Ramos (cell line): ENCODE measurements at regions not wholly inside any gene's neighbourhood (a gene's known extent, or its start where the extent isn't known, plus 50 kb on each side); places are given as distances from the start of the nearest gene placed in this dataset.

ENCODE experiments used
- in situ Hi-C: fragments of 300-500 bp; cut with MboI; formaldehyde crosslinking; loops from one replicate; pipeline ENCODE4 v1.14.3; 2022; ENCODE audit warnings: low sequenced_read_pairs; ENCODE audit not compliant: unreplicated experiment

DNA sequence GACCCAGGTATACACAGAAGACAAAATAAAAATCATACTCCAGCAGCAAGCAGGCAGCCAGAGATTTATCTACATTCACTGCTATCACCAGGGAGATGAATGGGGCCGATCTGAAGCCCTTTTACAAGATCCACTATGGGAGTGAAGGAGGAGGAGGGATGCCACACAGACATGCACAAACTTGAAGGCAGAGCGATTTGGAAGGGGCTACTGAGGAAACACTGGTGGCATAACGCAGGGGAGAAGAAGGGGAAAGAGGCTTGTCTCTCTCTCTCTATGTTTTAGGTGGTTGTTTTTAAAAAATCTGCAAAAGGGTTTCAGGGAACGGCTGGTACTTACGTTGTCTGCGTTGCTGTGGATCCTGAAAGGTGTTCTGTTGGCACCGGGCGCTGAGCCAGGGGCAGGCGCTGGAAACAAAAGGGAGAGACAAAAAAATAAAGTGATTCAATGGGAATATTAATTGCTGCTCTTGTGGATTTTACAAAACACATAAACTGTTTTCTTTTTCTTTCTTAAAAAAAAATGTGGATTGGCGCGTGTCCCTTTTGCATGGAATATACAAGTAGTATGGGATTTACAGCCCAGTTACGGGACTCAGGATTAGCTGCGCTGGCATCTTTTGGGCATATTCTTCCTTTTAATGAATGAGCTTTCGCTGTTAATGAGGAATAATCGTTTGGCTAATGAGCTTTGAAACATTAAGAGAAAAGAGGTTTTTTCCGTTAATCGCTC, 255.3 kb upstream of the PMFBP1 start:
- in situ Hi-C loops: no loop called here

- in situ Hi-C loops: no loop called here
Observed at GRCh38 chr16:72426386-72426785, 254.4 kb upstream of the PMFBP1 start.

DNA sequence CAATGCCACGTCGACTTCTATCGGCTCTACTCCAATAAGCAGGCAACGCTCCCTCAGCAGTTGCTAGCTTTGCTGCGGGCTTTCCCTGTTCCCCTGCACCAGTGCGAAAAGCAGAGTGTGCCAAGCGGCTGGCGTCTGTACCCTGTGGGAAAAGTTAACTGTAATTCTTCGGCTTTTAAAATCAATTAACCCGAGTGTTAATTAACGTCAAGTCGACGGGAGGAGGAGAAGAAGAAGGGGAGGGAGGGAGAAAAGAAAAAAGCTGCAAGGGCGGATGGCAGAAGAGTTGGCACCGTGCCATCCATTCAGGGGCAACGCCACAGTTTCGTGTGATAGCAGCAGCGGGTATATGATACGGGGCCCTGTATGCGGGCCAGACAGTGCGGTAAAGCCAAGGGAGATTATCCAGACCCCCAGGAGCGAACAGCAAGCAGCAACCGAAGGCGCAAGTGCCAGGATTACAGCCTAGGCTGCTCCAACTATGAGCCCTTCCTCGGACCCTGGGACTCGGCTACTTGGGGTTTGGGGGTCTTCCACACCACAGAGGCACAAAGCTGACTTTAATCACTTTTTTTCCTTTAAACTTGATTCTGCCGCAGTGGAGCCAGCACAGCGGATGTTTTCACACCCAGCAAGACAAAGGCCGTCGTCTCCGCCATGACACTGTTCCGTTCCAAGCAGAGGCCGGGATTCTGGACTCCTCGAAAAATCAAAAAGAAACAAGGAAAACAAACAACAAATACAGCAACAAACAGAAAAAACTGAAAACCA, 253.8 kb upstream of the PMFBP1 start:
- in situ Hi-C loops: no loop called here

DNA sequence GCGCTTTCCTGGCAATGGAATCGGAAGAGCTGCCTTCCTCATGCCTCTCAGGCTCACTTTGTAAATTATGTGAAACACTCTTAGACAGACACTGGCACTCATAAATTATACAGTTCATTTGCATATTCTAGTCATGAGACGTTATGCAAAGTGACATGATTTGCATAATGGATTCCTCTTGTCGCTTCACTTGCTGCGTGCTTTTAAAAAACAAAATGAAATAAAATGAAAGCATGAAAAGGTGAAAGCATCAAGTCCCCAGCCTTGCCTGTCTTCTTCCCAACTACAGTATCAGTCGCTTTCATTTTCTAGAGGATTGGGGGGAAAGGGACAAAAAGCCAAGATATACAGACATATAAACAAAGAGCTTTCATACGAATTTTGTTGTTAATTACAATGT, 252.8 kb upstream of the PMFBP1 start:
- in situ Hi-C loops: no loop called here

- in situ Hi-C loops: no loop called here
Observed at GRCh38 chr16:72422308-72422897, 250.4 kb upstream of the PMFBP1 start.

DNA sequence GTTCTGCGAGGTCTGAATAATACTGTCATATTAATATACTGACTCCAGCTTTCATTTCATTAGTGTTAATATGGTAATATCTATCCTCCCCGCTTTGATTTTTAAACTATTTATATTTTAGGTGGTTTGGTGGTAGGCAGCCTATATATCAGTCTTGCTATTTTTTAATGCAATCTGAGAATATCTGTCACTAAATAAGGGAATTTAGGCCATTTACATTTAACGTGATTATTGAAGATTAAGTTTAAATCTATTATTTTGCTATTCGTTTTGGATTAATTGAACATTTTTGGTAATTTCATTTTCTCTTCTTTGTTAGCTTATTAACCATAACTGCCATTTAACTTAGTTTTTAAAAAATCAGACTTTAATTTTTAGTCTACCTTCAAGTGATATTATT, 247.7 kb upstream of the PMFBP1 start:
- in situ Hi-C loops: no loop called here

GRCh38 chr16:72415379-72415778, 243.4 kb upstream of the PMFBP1 start:
- in situ Hi-C loops: no loop called here

- in situ Hi-C loops: no loop called here
Observed at GRCh38 chr16:72410492-72410891, 238.5 kb upstream of the PMFBP1 start.

DNA sequence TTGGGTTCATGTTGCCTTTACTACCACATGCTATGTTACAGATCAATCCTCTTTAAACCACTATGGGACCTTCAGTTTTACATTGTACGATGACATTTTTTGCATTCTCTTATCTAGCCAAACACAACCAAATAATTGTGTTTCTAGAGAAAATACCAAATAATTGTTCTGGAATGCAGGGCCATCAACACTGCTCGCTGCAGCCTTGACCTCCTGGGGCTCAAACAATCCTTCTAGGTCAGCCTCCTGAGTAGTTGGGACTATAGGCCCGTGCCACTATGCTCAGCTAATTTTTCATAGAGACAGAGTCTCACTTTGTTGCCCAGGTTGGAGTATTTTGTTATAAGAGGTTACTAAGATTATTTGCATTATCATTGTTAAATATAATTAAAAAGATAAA, 237.5 kb upstream of the PMFBP1 start:
- in situ Hi-C loops: no loop called here

DNA sequence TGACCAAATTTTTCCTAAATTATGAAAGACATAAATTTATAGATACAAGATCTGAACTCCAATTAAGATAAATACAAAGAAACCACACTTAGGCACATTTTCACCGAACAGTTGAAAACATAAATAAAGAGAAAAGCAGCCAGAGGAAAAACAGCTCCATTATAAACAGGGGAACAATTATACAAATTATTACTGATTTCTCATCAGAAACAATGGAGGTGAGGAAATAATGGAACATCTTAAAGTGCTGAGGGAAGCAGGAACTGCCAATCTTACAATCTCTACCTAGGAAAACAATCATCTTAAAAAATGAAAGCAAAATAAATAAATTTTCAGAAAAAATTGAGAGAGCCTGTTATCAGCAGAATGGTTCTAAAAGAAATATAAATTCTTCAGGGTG, 234.4 kb upstream of the PMFBP1 start:
- in situ Hi-C loops: no loop called here

DNA sequence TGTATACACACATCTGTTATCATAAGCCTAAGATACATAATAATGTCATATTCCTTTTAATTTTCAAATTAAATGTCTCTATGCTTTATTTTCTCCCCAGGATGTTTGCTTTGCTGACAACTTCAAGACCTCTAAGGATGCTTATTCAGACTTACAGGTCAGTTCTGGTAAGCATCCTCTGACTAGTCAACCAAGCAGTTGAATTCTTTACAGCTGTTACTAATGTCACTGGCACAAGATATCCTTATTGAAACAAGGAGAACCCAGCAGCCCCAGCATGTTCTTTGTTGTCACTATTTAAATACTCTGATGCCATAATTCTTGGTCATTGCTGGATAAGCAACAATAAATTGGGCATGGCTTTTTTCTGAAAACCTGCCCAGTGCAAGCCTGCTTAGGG, 232.3 kb upstream of the PMFBP1 start:
- in situ Hi-C loops: no loop called here

GRCh38 chr16:72401084-72401361, 229.1 kb upstream of the PMFBP1 start:
- in situ Hi-C loops: no loop called here

- in situ Hi-C loops: no loop called here
Observed at GRCh38 chr16:72400257-72401083, 228.5 kb upstream of the PMFBP1 start.

- in situ Hi-C loops: no loop called here
Observed at GRCh38 chr16:72399811-72400210, 227.9 kb upstream of the PMFBP1 start.

DNA sequence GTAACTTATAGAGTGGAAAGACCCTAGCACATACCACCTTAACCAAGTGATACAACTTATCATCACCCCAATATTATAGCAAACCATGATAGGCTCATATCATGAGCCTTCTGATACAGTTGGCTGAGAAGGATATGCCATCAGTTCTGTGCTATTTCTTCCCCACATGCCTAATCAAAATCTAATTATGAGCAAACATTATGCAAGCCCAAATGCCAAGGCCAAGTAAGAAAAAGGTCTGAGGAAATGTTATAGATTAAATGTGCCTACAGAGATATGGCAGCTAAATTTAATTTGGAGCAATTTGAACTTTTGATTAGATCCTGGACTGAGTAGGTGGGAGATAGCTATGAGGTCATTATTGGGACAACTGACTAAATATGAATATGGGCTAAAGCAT, 225.9 kb upstream of the PMFBP1 start:
- in situ Hi-C loops: no loop called here

DNA sequence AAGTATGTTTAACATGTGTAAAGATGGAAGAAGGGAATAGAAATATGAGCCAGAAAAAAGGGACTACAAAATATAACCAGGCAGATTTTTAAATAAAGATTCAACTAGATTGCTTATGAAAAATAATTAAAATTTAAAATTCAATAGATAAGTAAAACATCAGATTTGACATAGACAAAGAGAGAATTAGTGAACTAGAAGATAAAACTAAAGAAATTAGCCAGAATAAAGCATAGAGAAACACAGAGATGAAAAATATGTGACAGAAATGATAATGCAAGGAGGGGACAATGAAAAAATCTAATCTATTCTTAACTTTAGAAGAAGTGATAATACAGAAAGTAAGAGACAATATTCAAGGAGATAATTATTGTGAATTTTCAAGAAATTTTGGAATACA, 222.6 kb upstream of the PMFBP1 start:
- in situ Hi-C loops: no loop called here

DNA sequence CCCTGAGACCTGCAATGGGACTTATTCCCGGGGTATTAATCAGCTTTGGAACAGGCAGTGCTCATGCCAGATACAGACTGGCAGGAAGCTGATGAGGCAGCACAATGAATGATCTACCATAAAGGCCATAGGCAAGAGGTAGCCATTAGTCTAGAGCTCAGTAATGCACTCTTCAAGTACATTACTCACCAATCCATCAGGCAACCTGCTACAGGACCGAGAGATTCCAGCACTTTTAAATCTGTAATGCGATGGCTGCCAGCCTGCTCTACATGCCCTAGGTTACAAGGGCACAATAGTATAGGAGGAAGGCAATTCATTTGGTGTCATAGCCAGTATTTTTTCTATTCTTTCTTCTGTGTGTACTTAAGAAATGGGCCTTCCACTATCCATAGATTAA, 217.8 kb upstream of the PMFBP1 start:
- in situ Hi-C loops: no loop called here

- in situ Hi-C loops: no loop called here
Observed at GRCh38 chr16:72388007-72388406, 216.1 kb upstream of the PMFBP1 start.

GRCh38 chr16:72384651-72385050, 212.7 kb upstream of the PMFBP1 start:
- in situ Hi-C loops: no loop called here

DNA sequence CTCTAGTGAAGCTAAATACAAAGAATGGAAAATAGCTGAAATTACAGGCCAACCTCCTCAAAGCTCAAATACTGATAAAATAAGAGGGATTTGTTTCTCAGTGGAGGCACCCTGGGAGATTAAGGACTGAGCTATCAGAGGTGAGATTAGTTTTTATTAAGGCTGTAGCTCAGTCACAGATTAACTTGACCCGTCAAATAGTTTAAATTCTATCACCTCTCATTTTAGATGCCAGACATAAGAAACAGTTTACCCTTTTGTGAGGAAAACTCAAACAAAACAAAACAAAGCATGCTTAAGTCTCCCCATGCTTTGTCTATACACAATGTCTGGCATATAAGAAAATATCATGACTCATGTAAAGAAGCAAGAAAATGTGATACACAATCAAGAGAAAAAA, 208.3 kb upstream of the PMFBP1 start:
- in situ Hi-C loops: no loop called here

- in situ Hi-C loops: no loop called here
Observed at GRCh38 chr16:72373201-72373600, 201.2 kb upstream of the PMFBP1 start.
